ENCODE measurements at regions not wholly inside any gene's neighbourhood (a gene's known extent, or its start where the extent isn't known, plus 50 kb on each side); places are given as distances from the start of the nearest gene placed in this dataset.

DNA sequence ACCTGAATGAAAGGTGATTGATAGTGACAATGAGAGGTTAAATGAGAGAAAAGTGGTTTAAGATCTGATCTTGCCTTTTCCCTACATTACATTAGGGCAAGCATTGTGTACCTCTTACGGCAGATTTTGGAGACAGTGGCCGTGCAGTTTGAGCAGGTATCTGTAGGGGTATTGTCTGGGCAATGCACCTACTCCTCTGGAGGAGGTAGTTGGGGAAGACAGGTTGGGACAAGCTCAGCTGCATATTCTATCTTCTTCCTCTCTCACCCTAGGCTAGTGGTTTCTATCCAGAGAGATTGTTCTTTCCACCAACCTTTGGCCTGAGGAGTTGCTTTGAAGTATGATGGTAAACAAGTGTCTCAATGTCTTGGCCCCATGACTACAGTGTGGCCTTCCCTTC, 323.2 kb downstream of the CYP26B1 start:
- TF ChIP-seq POLR2A (IDR thresholded peaks at IDR 0.05): no peak
- TF ChIP-seq, protein P1, sequence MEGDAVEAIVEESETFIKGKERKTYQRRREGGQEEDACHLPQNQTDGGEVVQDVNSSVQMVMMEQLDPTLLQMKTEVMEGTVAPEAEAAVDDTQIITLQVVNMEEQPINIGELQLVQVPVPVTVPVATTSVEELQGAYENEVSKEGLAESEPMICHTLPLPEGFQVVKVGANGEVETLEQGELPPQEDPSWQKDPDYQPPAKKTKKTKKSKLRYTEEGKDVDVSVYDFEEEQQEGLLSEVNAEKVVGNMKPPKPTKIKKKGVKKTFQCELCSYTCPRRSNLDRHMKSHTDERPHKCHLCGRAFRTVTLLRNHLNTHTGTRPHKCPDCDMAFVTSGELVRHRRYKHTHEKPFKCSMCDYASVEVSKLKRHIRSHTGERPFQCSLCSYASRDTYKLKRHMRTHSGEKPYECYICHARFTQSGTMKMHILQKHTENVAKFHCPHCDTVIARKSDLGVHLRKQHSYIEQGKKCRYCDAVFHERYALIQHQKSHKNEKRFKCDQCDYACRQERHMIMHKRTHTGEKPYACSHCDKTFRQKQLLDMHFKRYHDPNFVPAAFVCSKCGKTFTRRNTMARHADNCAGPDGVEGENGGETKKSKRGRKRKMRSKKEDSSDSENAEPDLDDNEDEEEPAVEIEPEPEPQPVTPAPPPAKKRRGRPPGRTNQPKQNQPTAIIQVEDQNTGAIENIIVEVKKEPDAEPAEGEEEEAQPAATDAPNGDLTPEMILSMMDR (IDR thresholded peaks at IDR 0.05): no peak
- TF ChIP-seq EP300 (IDR thresholded peaks at IDR 0.05): no peak

All from tibial nerve (tissue), 4 donors.